Osteoblast (primary cell): ENCODE measurements at regions not wholly inside any gene's neighbourhood (a gene's known extent, or its start where the extent isn't known, plus 50 kb on each side); places are given as distances from the start of the nearest gene placed in this dataset.

Source experiments
- DNase-seq: peaks from one replicate; pipeline ENCODE4 v3.0.0; 2011; ENCODE audit warnings: low spot score, mixed read lengths; ENCODE audit not compliant: insufficient read length; ENCODE audit errors: missing footprints
- H2AFZ ChIP-seq: 2 replicates; pipeline ENCODE4 v1.6.0; 2011; ENCODE audit warnings: mild to moderate bottlenecking, low read length
- H3K27ac ChIP-seq: 2 replicates; pipeline ENCODE4 v1.5.1; 2011; ENCODE audit warnings: mild to moderate bottlenecking, low read depth, low read length, moderate library complexity
- H3K27me3 ChIP-seq: 2 replicates; pipeline ENCODE4 v1.6.0; 2012; ENCODE audit warnings: mild to moderate bottlenecking, control low read depth, inconsistent platforms, low read length, moderate library complexity; ENCODE audit not compliant: insufficient read depth
- H3K36me3 ChIP-seq: 2 replicates; pipeline ENCODE4 v1.5.1; 2011; ENCODE audit warnings: mild to moderate bottlenecking, low read length, control low read depth, moderate library complexity; ENCODE audit not compliant: insufficient read depth
- H3K4me1 ChIP-seq: 2 replicates; pipeline ENCODE4 v1.5.1; 2011; ENCODE audit warnings: mild to moderate bottlenecking, low read length, control low read depth, moderate library complexity; ENCODE audit not compliant: insufficient read depth
- H3K4me2 ChIP-seq: 2 replicates; pipeline ENCODE4 v1.6.0; 2011; ENCODE audit warnings: mild to moderate bottlenecking, low read length; ENCODE audit not compliant: insufficient read depth
- H3K4me3 ChIP-seq: fragments of 200-600 bp; sonication (generic); 3 replicates; pipeline ENCODE4 v1.5.1; 2012; ENCODE audit warnings: mild to moderate bottlenecking, low read length, inconsistent platforms; ENCODE audit not compliant: insufficient read depth
- H3K79me2 ChIP-seq: 2 replicates; pipeline ENCODE4 v1.6.0; 2012; ENCODE audit warnings: mild to moderate bottlenecking, low read length, control low read depth, inconsistent platforms; ENCODE audit not compliant: insufficient read depth
- H3K9me3 ChIP-seq: 2 replicates; pipeline ENCODE4 v1.5.1; 2011; ENCODE audit warnings: low read depth, low read length, control low read depth
- H4K20me1 ChIP-seq: 2 replicates; pipeline ENCODE4 v1.6.0; 2012; ENCODE audit warnings: mild to moderate bottlenecking, low read length, control low read depth; ENCODE audit not compliant: insufficient read depth
- CTCF ChIP-seq: IDR thresholded peaks from 2 replicates; pipeline ENCODE4 v1.5.1; 2011; ENCODE audit warnings: mild to moderate bottlenecking, low read depth, low read length, moderate library complexity; ENCODE audit errors: extremely low read depth

GRCh38 chr11:22479971-22480720 lies 142.0 kb downstream of the SLC17A6 start:
- DNase-seq, result no peak
- no peak overlapping the region for H3K4me2 ChIP-seq

GRCh38 chr11:22479208-22479607 lies 141.0 kb downstream of the SLC17A6 start:
- DNase-seq, result no peak
- H3K4me2 ChIP-seq, result no peak overlapping the region

More at GRCh38 chr11:22479971-22480720, 142.0 kb downstream of the SLC17A6 start:
- Histone ChIP-seq H4K20me1 (no peaks in the 10 kb centered on the region), H3K9me3 (no peaks in the 10 kb centered on the region), H3K4me3 (no peak overlapping the region), H3K27me3 (no peaks in the 10 kb centered on the region), H3K27ac (no peak overlapping the region), H3K36me3 (no peaks in the 10 kb centered on the region), H3K79me2 (no peaks in the 10 kb centered on the region), H3K4me1 (no peaks in the 10 kb centered on the region), H2AFZ (no peak overlapping the region)
- no peak for TF ChIP-seq CTCF

GRCh38 chr11:22478169-22478568 lies 140.0 kb downstream of the SLC17A6 start:
- TF ChIP-seq CTCF, result no peak
- Histone ChIP-seq H2AFZ (no peak overlapping the region), H3K4me1 (no peaks in the 10 kb centered on the region), H3K9me3 (no peaks in the 10 kb centered on the region), H4K20me1 (no peaks in the 10 kb centered on the region), H3K27me3 (no peaks in the 10 kb centered on the region), H3K36me3 (no peaks in the 10 kb centered on the region), H3K79me2 (no peaks in the 10 kb centered on the region), H3K27ac (no peak overlapping the region), H3K4me3 (no peak overlapping the region), H3K4me2 (no peak overlapping the region)
- no peak for DNase-seq

More at GRCh38 chr11:22479208-22479607, 141.0 kb downstream of the SLC17A6 start:
- no peaks in the 10 kb centered on the region for H3K9me3 ChIP-seq
- no peaks in the 10 kb centered on the region for H3K79me2 ChIP-seq
- H3K36me3 ChIP-seq, result no peaks in the 10 kb centered on the region
- TF ChIP-seq CTCF, result no peak
- no peak overlapping the region for H2AFZ ChIP-seq
- H3K4me1 ChIP-seq, result no peaks in the 10 kb centered on the region
- no peak overlapping the region for H3K27ac ChIP-seq
- no peak overlapping the region for H3K4me3 ChIP-seq
- no peaks in the 10 kb centered on the region for H4K20me1 ChIP-seq
- H3K27me3 ChIP-seq, result no peaks in the 10 kb centered on the region

- Histone ChIP-seq H3K4me1 (no peaks in the 10 kb centered on the region), H2AFZ (no peak overlapping the region), H3K4me3 (no peak overlapping the region), H3K36me3 (no peaks in the 10 kb centered on the region), H4K20me1 (no peaks in the 10 kb centered on the region), H3K4me2 (no peak overlapping the region), H3K27me3 (no peaks in the 10 kb centered on the region), H3K9me3 (no peaks in the 10 kb centered on the region), H3K27ac (no peak overlapping the region), H3K79me2 (no peaks in the 10 kb centered on the region)
- DNase-seq, result no peak
- no peak for TF ChIP-seq CTCF
Observed at GRCh38 chr11:22477312-22477711, 139.1 kb downstream of the SLC17A6 start.
